NT2/D1 (cell line): ENCODE measurements at regions not wholly inside any gene's neighbourhood (a gene's known extent, or its start where the extent isn't known, plus 50 kb on each side); places are given as distances from the start of the nearest gene placed in this dataset.

Source experiments
- SUZ12 ChIP-seq: IDR thresholded peaks from 2 replicates; pipeline ENCODE4 v1.6.1; 2011; ENCODE audit not compliant: insufficient read length, insufficient read depth; ENCODE audit errors: extremely low read depth
- YY1 ChIP-seq: IDR thresholded peaks from 2 replicates; pipeline ENCODE4 v1.6.1; 2011; ENCODE audit not compliant: insufficient read length, insufficient read depth

DNA sequence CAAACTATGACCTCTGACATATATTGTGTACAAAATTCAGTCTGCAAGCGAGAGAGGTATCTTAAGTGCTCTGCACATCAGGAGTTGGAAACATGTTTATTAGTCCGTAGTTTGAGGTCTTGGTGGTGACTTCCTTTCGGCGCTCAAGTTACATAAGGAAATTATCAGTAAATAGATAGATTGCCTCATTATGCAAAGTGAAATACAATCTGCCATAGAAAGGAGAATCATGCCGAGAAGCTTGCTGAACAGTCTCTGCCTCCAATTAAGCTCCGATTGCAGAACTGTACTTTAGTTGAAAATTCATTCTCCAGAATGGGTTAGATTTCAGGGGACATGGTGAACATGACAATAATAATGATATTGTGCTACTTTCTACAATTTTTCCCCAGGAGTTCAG lies 271.8 kb downstream of the BRINP2 start:
- TF ChIP-seq SUZ12 (no peak), YY1 (no peak)
